ENCODE measurements at regions not wholly inside any gene's neighbourhood (a gene's known extent, or its start where the extent isn't known, plus 50 kb on each side); places are given as distances from the start of the nearest gene placed in this dataset.

- TF ChIP-seq, protein P1, sequence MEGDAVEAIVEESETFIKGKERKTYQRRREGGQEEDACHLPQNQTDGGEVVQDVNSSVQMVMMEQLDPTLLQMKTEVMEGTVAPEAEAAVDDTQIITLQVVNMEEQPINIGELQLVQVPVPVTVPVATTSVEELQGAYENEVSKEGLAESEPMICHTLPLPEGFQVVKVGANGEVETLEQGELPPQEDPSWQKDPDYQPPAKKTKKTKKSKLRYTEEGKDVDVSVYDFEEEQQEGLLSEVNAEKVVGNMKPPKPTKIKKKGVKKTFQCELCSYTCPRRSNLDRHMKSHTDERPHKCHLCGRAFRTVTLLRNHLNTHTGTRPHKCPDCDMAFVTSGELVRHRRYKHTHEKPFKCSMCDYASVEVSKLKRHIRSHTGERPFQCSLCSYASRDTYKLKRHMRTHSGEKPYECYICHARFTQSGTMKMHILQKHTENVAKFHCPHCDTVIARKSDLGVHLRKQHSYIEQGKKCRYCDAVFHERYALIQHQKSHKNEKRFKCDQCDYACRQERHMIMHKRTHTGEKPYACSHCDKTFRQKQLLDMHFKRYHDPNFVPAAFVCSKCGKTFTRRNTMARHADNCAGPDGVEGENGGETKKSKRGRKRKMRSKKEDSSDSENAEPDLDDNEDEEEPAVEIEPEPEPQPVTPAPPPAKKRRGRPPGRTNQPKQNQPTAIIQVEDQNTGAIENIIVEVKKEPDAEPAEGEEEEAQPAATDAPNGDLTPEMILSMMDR (IDR thresholded peaks at IDR 0.05; ENCODE audit: low read depth, low read length, missing input control): no peak
- TF ChIP-seq TAF1 (conservative IDR thresholded peaks at IDR 0.05) (no peak), FOXA1 (IDR thresholded peaks at IDR 0.05) (no peak), RAD21 (IDR thresholded peaks at IDR 0.05) (no peak), GABPA (IDR thresholded peaks at IDR 0.05 in 1 of 2, conservative IDR thresholded peaks at IDR 0.05 in 1 of 2) (peak; percentile 24 to 36), JUND (IDR thresholded peaks at IDR 0.05) (no peak), HNF4A (conservative IDR thresholded peaks at IDR 0.05) (no peak), FOXA2 (IDR thresholded peaks at IDR 0.05) (no peak), SP1 (IDR thresholded peaks at IDR 0.05) (no peak), NR2F2 (IDR thresholded peaks at IDR 0.05) (no peak)
- TF ChIP-seq, protein P2, sequence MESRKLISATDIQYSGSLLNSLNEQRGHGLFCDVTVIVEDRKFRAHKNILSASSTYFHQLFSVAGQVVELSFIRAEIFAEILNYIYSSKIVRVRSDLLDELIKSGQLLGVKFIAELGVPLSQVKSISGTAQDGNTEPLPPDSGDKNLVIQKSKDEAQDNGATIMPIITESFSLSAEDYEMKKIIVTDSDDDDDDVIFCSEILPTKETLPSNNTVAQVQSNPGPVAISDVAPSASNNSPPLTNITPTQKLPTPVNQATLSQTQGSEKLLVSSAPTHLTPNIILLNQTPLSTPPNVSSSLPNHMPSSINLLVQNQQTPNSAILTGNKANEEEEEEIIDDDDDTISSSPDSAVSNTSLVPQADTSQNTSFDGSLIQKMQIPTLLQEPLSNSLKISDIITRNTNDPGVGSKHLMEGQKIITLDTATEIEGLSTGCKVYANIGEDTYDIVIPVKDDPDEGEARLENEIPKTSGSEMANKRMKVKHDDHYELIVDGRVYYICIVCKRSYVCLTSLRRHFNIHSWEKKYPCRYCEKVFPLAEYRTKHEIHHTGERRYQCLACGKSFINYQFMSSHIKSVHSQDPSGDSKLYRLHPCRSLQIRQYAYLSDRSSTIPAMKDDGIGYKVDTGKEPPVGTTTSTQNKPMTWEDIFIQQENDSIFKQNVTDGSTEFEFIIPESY (IDR thresholded peaks at IDR 0.05): no peak
- TF ChIP-seq, protein P3, sequence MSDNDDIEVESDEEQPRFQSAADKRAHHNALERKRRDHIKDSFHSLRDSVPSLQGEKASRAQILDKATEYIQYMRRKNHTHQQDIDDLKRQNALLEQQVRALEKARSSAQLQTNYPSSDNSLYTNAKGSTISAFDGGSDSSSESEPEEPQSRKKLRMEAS (IDR thresholded peaks at IDR 0.05): no peak
These were observed 306.5 kb downstream of the RPLP1 start for GRCh38 chr15:69758810-69759790.

Data from liver (tissue), 3 donors.